ENCODE measurements at regions not wholly inside any gene's neighbourhood (a gene's known extent, or its start where the extent isn't known, plus 50 kb on each side); places are given as distances from the start of the nearest gene placed in this dataset.

GRCh38 chr2:184072470-184072869, 525.9 kb upstream of the ZNF804A start:
- no peaks in the 10 kb centered on the region for H3K36me3 Mint-ChIP-seq (ENCODE audit: low read depth)
- no peak for ATAC-seq
- H3K4me1 Mint-ChIP-seq = peaks cover 3% of the 10 kb centered on the region; the same call in 2 of the 3 replicates
- H3K9me2 ChIP-seq (ENCODE audit: insufficient read depth) = no peaks in the 10 kb centered on the region
- H3K27me3 Mint-ChIP-seq (ENCODE audit: insufficient read depth, low read depth, poor library complexity) = no peaks in the 10 kb centered on the region
- no peak overlapping the region for H3K27ac ChIP-seq (ENCODE audit: low read depth)
- H3K9me3 Mint-ChIP-seq = no peaks in the 10 kb centered on the region
- no peak for TF ChIP-seq EZH2 (IDR thresholded peaks at IDR 0.05; ENCODE audit: low read depth, unreplicated experiment)
- H2AFZ ChIP-seq = no peak overlapping the region
- no peak for DNase-seq (ENCODE audit: low spot score)
- H3K4me3 Mint-ChIP-seq = no peak overlapping the region
- no peak overlapping the region for H3K4me2 ChIP-seq
- H3K27me3 ChIP-seq (ENCODE audit: insufficient read depth) = no peaks in the 10 kb centered on the region
- no peaks in the 10 kb centered on the region for H3K36me3 ChIP-seq (ENCODE audit: insufficient read depth)
- no peaks in the 10 kb centered on the region for H3K4me1 ChIP-seq (ENCODE audit: insufficient read depth)
- H4K20me1 ChIP-seq (replicated peaks; ENCODE audit: insufficient read depth) = no peaks in the 10 kb centered on the region
- H3F3A ChIP-seq (replicated peaks; ENCODE audit: low read depth) = no peaks in the 10 kb centered on the region
- no peaks in the 10 kb centered on the region for H3K79me2 ChIP-seq (replicated peaks; ENCODE audit: insufficient read depth)
- H3K4me3 ChIP-seq = no peak overlapping the region
- no peak overlapping the region for H3K27ac Mint-ChIP-seq

GRCh38 chr2:184078496-184078895, 519.8 kb upstream of the ZNF804A start:
- Histone ChIP-seq H3K27me3 (ENCODE audit: insufficient read depth) (no peaks in the 10 kb centered on the region), H3K4me3 (no peak overlapping the region), H2AFZ (no peak overlapping the region), H3K4me2 (no peak overlapping the region), H3K4me1 (ENCODE audit: insufficient read depth) (no peaks in the 10 kb centered on the region; the same call in 1 of the 2 replicates), H3K79me2 (replicated peaks; ENCODE audit: insufficient read depth) (no peaks in the 10 kb centered on the region), H3K9me2 (ENCODE audit: insufficient read depth) (no peaks in the 10 kb centered on the region), H3K36me3 (ENCODE audit: insufficient read depth) (no peaks in the 10 kb centered on the region), H3K27ac (ENCODE audit: low read depth) (no peak overlapping the region), H4K20me1 (replicated peaks; ENCODE audit: insufficient read depth) (no peaks in the 10 kb centered on the region), H3F3A (replicated peaks; ENCODE audit: low read depth) (no peaks in the 10 kb centered on the region)
- DNase-seq (ENCODE audit: low spot score) (no peak), ATAC-seq (no peak)
- H3K4me3 Mint-ChIP-seq = no peak overlapping the region
- H3K27ac Mint-ChIP-seq = no peak overlapping the region
- no peaks in the 10 kb centered on the region; the same call in 2 of the 3 replicates for H3K4me1 Mint-ChIP-seq
- H3K36me3 Mint-ChIP-seq (ENCODE audit: low read depth) = no peaks in the 10 kb centered on the region
- H3K27me3 Mint-ChIP-seq (ENCODE audit: insufficient read depth, low read depth, poor library complexity) = no peaks in the 10 kb centered on the region
- no peaks in the 10 kb centered on the region for H3K9me3 Mint-ChIP-seq
- TF ChIP-seq ETS1 (IDR thresholded peaks at IDR 0.05) (no peak), POLR2AphosphoS5 (IDR thresholded peaks at IDR 0.05; ENCODE audit: low read depth) (no peak), EZH2phosphoT487 (IDR thresholded peaks at IDR 0.05; ENCODE audit: unreplicated experiment) (no peak), JUNB (IDR thresholded peaks at IDR 0.05; ENCODE audit: unreplicated experiment) (no peak), EZH2 (IDR thresholded peaks at IDR 0.05; ENCODE audit: low read depth, unreplicated experiment) (no peak), NANOG (IDR thresholded peaks at IDR 0.05; ENCODE audit: borderline replicate concordance) (no peak), STAT1 (IDR thresholded peaks at IDR 0.05; ENCODE audit: unreplicated experiment) (no peak)
- TF ChIP-seq, protein P1, sequence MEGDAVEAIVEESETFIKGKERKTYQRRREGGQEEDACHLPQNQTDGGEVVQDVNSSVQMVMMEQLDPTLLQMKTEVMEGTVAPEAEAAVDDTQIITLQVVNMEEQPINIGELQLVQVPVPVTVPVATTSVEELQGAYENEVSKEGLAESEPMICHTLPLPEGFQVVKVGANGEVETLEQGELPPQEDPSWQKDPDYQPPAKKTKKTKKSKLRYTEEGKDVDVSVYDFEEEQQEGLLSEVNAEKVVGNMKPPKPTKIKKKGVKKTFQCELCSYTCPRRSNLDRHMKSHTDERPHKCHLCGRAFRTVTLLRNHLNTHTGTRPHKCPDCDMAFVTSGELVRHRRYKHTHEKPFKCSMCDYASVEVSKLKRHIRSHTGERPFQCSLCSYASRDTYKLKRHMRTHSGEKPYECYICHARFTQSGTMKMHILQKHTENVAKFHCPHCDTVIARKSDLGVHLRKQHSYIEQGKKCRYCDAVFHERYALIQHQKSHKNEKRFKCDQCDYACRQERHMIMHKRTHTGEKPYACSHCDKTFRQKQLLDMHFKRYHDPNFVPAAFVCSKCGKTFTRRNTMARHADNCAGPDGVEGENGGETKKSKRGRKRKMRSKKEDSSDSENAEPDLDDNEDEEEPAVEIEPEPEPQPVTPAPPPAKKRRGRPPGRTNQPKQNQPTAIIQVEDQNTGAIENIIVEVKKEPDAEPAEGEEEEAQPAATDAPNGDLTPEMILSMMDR (conservative IDR thresholded peaks at IDR 0.05; ENCODE audit: low read depth in 2 of 2) = no peak
- TF ChIP-seq, protein P2, sequence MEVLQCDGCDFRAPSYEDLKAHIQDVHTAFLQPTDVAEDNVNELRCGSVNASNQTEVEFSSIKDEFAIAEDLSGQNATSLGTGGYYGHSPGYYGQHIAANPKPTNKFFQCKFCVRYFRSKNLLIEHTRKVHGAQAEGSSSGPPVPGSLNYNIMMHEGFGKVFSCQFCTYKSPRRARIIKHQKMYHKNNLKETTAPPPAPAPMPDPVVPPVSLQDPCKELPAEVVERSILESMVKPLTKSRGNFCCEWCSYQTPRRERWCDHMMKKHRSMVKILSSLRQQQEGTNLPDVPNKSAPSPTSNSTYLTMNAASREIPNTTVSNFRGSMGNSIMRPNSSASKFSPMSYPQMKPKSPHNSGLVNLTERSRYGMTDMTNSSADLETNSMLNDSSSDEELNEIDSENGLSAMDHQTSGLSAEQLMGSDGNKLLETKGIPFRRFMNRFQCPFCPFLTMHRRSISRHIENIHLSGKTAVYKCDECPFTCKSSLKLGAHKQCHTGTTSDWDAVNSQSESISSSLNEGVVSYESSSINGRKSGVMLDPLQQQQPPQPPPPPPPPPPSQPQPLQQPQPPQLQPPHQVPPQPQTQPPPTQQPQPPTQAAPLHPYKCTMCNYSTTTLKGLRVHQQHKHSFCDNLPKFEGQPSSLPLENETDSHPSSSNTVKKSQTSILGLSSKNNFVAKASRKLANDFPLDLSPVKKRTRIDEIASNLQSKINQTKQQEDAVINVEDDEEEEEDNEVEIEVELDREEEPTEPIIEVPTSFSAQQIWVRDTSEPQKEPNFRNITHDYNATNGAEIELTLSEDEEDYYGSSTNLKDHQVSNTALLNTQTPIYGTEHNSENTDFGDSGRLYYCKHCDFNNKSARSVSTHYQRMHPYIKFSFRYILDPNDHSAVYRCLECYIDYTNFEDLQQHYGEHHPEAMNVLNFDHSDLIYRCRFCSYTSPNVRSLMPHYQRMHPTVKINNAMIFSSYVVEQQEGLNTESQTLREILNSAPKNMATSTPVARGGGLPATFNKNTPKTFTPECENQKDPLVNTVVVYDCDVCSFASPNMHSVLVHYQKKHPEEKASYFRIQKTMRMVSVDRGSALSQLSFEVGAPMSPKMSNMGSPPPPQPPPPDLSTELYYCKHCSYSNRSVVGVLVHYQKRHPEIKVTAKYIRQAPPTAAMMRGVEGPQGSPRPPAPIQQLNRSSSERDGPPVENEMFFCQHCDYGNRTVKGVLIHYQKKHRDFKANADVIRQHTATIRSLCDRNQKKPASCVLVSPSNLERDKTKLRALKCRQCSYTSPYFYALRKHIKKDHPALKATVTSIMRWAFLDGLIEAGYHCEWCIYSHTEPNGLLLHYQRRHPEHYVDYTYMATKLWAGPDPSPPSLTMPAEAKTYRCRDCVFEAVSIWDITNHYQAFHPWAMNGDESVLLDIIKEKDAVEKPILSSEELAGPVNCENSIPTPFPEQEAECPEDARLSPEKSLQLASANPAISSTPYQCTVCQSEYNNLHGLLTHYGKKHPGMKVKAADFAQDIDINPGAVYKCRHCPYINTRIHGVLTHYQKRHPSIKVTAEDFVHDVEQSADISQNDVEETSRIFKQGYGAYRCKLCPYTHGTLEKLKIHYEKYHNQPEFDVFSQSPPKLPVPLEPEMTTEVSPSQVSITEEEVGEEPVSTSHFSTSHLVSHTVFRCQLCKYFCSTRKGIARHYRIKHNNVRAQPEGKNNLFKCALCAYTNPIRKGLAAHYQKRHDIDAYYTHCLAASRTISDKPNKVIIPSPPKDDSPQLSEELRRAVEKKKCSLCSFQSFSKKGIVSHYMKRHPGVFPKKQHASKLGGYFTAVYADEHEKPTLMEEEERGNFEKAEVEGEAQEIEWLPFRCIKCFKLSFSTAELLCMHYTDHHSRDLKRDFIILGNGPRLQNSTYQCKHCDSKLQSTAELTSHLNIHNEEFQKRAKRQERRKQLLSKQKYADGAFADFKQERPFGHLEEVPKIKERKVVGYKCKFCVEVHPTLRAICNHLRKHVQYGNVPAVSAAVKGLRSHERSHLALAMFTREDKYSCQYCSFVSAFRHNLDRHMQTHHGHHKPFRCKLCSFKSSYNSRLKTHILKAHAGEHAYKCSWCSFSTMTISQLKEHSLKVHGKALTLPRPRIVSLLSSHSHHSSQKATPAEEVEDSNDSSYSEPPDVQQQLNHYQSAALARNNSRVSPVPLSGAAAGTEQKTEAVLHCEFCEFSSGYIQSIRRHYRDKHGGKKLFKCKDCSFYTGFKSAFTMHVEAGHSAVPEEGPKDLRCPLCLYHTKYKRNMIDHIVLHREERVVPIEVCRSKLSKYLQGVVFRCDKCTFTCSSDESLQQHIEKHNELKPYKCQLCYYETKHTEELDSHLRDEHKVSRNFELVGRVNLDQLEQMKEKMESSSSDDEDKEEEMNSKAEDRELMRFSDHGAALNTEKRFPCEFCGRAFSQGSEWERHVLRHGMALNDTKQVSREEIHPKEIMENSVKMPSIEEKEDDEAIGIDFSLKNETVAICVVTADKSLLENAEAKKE (CRISPR knock-in tag; IDR thresholded peaks at IDR 0.05) = no peak
- TF ChIP-seq, protein P3, sequence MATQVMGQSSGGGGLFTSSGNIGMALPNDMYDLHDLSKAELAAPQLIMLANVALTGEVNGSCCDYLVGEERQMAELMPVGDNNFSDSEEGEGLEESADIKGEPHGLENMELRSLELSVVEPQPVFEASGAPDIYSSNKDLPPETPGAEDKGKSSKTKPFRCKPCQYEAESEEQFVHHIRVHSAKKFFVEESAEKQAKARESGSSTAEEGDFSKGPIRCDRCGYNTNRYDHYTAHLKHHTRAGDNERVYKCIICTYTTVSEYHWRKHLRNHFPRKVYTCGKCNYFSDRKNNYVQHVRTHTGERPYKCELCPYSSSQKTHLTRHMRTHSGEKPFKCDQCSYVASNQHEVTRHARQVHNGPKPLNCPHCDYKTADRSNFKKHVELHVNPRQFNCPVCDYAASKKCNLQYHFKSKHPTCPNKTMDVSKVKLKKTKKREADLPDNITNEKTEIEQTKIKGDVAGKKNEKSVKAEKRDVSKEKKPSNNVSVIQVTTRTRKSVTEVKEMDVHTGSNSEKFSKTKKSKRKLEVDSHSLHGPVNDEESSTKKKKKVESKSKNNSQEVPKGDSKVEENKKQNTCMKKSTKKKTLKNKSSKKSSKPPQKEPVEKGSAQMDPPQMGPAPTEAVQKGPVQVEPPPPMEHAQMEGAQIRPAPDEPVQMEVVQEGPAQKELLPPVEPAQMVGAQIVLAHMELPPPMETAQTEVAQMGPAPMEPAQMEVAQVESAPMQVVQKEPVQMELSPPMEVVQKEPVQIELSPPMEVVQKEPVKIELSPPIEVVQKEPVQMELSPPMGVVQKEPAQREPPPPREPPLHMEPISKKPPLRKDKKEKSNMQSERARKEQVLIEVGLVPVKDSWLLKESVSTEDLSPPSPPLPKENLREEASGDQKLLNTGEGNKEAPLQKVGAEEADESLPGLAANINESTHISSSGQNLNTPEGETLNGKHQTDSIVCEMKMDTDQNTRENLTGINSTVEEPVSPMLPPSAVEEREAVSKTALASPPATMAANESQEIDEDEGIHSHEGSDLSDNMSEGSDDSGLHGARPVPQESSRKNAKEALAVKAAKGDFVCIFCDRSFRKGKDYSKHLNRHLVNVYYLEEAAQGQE (IDR thresholded peaks at IDR 0.05; ENCODE audit: unreplicated experiment) = no peak

Measured in GM23338 (cell line).